ENCODE measurements at regions not wholly inside any gene's neighbourhood (a gene's known extent, or its start where the extent isn't known, plus 50 kb on each side); places are given as distances from the start of the nearest gene placed in this dataset.

DNA sequence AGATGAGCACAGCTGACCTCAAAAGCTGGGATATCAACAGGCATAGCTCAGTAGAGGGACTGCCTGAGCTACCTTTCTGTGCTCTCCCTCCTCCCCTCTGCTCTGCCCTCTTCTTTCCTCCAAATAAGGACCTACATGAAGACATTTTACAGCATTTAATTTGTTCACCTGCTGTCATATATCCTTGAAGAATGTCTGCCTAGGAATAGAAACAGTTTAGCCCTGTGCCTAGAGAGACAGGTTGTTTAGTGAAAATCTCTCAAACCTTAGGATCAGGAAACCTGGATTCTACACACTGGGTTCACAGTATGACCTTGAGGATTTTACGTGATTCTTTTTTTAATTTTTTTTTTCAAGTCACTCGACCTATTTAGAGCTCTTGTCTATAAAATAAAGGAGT is 213.0 kb upstream of the SETBP1 start:
- Histone ChIP-seq H3K27ac (ENCODE audit: low read depth in 1 of 2, low read length in 2 of 2) (no peak overlapping the region), H3K27me3 (ENCODE audit: control insufficient read depth in 1 of 2, insufficient read depth in 2 of 2, low read length in 1 of 2) (no peaks in the 10 kb centered on the region), H3K4me1 (ENCODE audit: control insufficient read depth in 1 of 2, insufficient read depth in 2 of 2, low read length in 2 of 2) (peaks cover 0 to 7% of the 10 kb centered on the region in 2 donors), H3K36me3 (ENCODE audit: control insufficient read depth in 1 of 2, insufficient read depth in 2 of 2, low read length in 1 of 2) (no peaks in the 10 kb centered on the region), H3K9me3 (ENCODE audit: control insufficient read depth, low read length) (no peaks in the 10 kb centered on the region), H3K4me3 (ENCODE audit: low read length in 2 of 2) (no peak overlapping the region)
- DNase-seq (no peak), ATAC-seq (ENCODE audit: low FRiP score) (no peak)
- intact Hi-C loops (cut with DNase I), result no loop called here
- WGBS, 2 donors, result 93 to 96% methylated on average over 2 of the region's 2 CpGs

DNA sequence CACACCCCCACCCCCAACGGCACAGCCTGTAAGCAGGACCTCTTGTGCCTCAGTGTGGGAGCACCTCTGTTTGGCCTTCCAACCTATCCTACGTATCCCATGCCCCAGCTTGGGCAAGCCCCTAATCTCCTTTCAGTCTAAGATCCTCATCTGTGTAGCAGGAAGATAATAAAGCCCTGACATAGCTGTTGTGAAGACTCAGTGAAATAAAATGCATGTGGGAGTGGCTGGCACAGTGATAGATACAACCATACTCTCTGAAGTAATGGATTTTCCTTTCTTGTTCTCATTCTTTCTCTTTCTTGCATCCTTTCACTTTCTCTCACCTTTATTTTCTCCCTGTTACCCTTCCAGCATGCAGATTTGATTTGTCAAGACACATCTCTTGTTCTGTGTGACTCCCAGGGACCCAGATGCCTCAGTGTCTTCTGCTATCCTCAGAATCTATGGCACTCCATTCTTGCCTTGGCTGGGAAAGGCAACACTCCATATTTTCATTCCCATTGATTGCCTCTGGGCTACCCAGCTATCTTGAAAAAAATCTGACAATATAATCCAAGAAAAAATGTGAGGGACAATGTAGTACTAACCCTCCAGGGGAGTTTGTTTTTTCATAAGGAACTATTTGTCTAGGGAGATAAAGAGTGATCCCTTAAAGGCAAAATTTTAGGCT is 207.2 kb upstream of the SETBP1 start:
- Histone ChIP-seq H3K4me1 (ENCODE audit: control insufficient read depth in 1 of 2, insufficient read depth in 2 of 2, low read length in 2 of 2) (no peaks in the 10 kb centered on the region), H3K9me3 (ENCODE audit: control insufficient read depth, low read length) (no peaks in the 10 kb centered on the region), H3K4me3 (ENCODE audit: low read length in 2 of 2) (no peak overlapping the region), H3K27me3 (ENCODE audit: control insufficient read depth in 1 of 2, insufficient read depth in 2 of 2, low read length in 1 of 2) (peaks cover 0 to 2% of the 10 kb centered on the region in 2 donors), H3K36me3 (ENCODE audit: control insufficient read depth in 1 of 2, insufficient read depth in 2 of 2, low read length in 1 of 2) (no peaks in the 10 kb centered on the region), H3K27ac (ENCODE audit: low read depth in 1 of 2, low read length in 2 of 2) (no peak overlapping the region)
- no peak for DNase-seq
- 81 to 82% methylated on average over 2 of the region's 2 CpGs for WGBS, 2 donors
- no peak for ATAC-seq (ENCODE audit: low FRiP score)
- intact Hi-C loops (cut with DNase I), result no loop called here

DNA sequence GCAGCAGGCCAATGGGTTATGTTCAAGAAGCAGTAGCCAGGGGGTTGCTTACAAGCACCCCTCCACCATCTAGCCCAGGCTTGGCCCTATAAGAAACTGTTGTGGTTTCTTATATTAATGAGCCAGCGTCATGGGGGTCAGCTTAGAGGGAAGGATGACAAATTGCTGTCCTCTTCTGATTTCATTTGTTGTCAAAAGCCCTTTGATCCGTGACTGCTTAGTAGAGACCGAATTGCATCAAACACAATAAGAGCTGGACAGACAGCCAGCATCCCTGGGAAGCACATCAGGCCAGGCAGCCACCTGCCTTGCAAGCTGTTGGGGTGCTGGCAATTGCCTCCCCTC is 206.6 kb upstream of the SETBP1 start:
- Histone ChIP-seq H3K27me3 (ENCODE audit: control insufficient read depth in 1 of 2, insufficient read depth in 2 of 2, low read length in 1 of 2) (peaks cover 0 to 2% of the 10 kb centered on the region in 2 donors), H3K9me3 (ENCODE audit: control insufficient read depth, low read length) (no peaks in the 10 kb centered on the region), H3K36me3 (ENCODE audit: control insufficient read depth in 1 of 2, insufficient read depth in 2 of 2, low read length in 1 of 2) (no peaks in the 10 kb centered on the region), H3K4me3 (ENCODE audit: low read length in 2 of 2) (no peak overlapping the region), H3K4me1 (ENCODE audit: control insufficient read depth in 1 of 2, insufficient read depth in 2 of 2, low read length in 2 of 2) (no peaks in the 10 kb centered on the region), H3K27ac (ENCODE audit: low read depth in 1 of 2, low read length in 2 of 2) (no peak overlapping the region)
- intact Hi-C loops (cut with DNase I), result no loop called here
- no peak for ATAC-seq (ENCODE audit: low FRiP score)
- 83 to 84% methylated on average over 3 of the region's 3 CpGs for WGBS, 2 donors
- DNase-seq, result no peak

DNA sequence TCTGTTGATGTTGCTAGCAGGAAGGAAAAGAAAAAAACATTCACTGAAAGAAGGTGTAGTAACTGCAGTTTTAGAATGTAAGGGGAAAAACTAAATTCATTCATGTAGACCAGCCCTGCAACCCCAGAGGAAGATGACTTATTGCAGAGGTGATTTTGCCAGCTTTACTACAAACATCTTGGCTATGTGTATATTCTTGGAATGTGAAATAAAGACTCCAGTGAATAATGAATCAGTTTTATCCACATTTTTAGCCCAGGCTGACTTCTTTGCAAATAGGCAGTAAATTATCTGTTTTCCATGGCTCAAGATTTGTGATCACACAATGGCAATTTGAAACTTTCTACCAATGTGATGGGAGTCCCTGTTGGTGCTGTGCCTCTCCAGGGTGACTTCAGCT is 206.1 kb upstream of the SETBP1 start:
- H3K4me3 ChIP-seq (ENCODE audit: low read length in 2 of 2), result no peak overlapping the region
- H3K4me1 ChIP-seq (ENCODE audit: control insufficient read depth in 1 of 2, insufficient read depth in 2 of 2, low read length in 2 of 2), result no peaks in the 10 kb centered on the region
- no peaks in the 10 kb centered on the region for H3K36me3 ChIP-seq (ENCODE audit: control insufficient read depth in 1 of 2, insufficient read depth in 2 of 2, low read length in 1 of 2)
- ATAC-seq (ENCODE audit: low FRiP score) (no peak), DNase-seq (no peak)
- intact Hi-C loops (cut with DNase I), result no loop called here
- no peaks in the 10 kb centered on the region for H3K9me3 ChIP-seq (ENCODE audit: control insufficient read depth, low read length)
- peaks cover 0 to 2% of the 10 kb centered on the region in 2 donors for H3K27me3 ChIP-seq (ENCODE audit: control insufficient read depth in 1 of 2, insufficient read depth in 2 of 2, low read length in 1 of 2)
- no peak overlapping the region for H3K27ac ChIP-seq (ENCODE audit: low read depth in 1 of 2, low read length in 2 of 2)

DNA sequence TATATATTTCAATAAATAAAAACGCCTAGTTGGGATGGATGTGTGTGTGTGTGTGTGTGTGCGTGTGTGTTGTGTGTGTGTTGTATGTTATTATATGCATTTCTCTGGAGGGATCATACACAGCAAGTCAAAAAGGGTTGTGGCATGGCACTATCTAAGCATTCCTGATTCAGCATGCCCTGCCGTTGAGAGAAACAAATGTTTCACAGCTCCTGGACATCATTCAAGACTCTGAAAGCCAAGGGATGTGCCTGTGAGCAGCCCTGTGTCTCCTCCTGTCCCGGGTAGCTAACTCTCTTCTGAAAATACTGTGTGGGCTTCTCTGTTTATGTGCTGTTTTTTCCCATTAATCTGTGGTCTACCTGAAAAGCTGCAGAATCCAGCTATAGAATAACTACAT is 197.9 kb upstream of the SETBP1 start:
- H3K27ac ChIP-seq (ENCODE audit: low read depth in 1 of 2, low read length in 2 of 2), result no peak overlapping the region
- H3K4me3 ChIP-seq (ENCODE audit: low read length in 2 of 2), result no peak overlapping the region

DNA sequence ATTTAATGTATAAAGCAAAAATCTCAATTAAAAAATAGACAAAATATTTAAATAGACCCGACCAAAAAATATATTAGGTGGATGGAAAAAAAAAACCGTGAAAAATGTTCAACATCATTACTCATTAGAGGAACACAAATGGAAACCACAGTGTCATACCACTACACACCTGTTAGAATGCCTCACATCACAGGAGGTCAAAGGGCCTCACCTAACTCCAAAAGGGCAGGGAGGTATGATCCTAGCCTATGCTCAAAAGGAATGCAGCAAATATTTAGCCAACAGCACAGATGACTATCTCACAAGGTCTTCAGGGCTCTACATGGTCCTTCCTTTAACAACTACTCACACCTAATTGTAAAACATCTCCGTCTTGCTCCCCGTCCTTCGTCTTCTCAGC is 185.5 kb upstream of the SETBP1 start:
- 96 to 97% methylated on average over 5 of the region's 5 CpGs for WGBS, 2 donors

More for the DNA sequence above, 197.9 kb upstream of the SETBP1 start:
- ATAC-seq (ENCODE audit: low FRiP score) (no peak), DNase-seq (no peak)
- intact Hi-C loops (cut with DNase I), result no loop called here
- Histone ChIP-seq H3K36me3 (ENCODE audit: control insufficient read depth in 1 of 2, insufficient read depth in 2 of 2, low read length in 1 of 2) (no peaks in the 10 kb centered on the region), H3K4me1 (ENCODE audit: control insufficient read depth in 1 of 2, insufficient read depth in 2 of 2, low read length in 2 of 2) (no peaks in the 10 kb centered on the region), H3K9me3 (ENCODE audit: control insufficient read depth, low read length) (no peaks in the 10 kb centered on the region), H3K27me3 (ENCODE audit: control insufficient read depth in 1 of 2, insufficient read depth in 2 of 2, low read length in 1 of 2) (peaks cover 0 to 2% of the 10 kb centered on the region in 2 donors)
- 61 to 67% methylated on average over 4 of the region's 4 CpGs for WGBS, 2 donors

DNA sequence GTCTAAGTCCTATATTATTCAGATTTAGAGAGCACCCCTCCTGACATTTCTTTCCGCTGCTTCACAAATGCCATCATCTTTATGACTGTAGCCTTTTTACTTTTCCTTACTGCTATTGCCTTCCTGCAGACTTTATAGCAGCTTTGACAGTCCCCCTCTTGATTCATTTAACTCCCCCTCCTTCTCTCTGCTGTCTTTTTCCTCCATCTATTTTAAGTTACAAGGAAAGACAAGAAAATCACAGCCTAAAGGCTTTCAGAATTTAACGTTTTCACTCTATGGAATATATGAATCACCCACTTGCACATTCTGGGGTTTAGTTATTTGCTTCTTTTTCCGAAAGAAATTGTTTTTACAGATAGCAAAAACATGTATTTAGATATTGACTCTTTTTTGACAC is 183.4 kb upstream of the SETBP1 start:
- Histone ChIP-seq H3K9me3 (ENCODE audit: control insufficient read depth, low read length) (no peaks in the 10 kb centered on the region), H3K27me3 (ENCODE audit: control insufficient read depth in 1 of 2, insufficient read depth in 2 of 2, low read length in 1 of 2) (no peaks in the 10 kb centered on the region), H3K27ac (ENCODE audit: low read depth in 1 of 2, low read length in 2 of 2) (no peak overlapping the region), H3K4me3 (ENCODE audit: low read length in 2 of 2) (no peak overlapping the region), H3K36me3 (ENCODE audit: control insufficient read depth in 1 of 2, insufficient read depth in 2 of 2, low read length in 1 of 2) (no peaks in the 10 kb centered on the region), H3K4me1 (ENCODE audit: control insufficient read depth in 1 of 2, insufficient read depth in 2 of 2, low read length in 2 of 2) (no peaks in the 10 kb centered on the region)
- DNase-seq (no peak), ATAC-seq (ENCODE audit: low FRiP score) (no peak)
- intact Hi-C loops (cut with DNase I), result no loop called here
- WGBS, 2 donors, result 44 to 46% methylated on average over 3 of the region's 3 CpGs

More for the DNA sequence above, 185.5 kb upstream of the SETBP1 start:
- H3K36me3 ChIP-seq (ENCODE audit: control insufficient read depth in 1 of 2, insufficient read depth in 2 of 2, low read length in 1 of 2), result no peaks in the 10 kb centered on the region
- no peaks in the 10 kb centered on the region for H3K27me3 ChIP-seq (ENCODE audit: control insufficient read depth in 1 of 2, insufficient read depth in 2 of 2, low read length in 1 of 2)
- intact Hi-C loops (cut with DNase I), result no loop called here
- no peak for ATAC-seq (ENCODE audit: low FRiP score)
- no peaks in the 10 kb centered on the region for H3K4me1 ChIP-seq (ENCODE audit: control insufficient read depth in 1 of 2, insufficient read depth in 2 of 2, low read length in 2 of 2)
- no peak overlapping the region for H3K27ac ChIP-seq (ENCODE audit: low read depth in 1 of 2, low read length in 2 of 2)
- H3K9me3 ChIP-seq (ENCODE audit: control insufficient read depth, low read length), result no peaks in the 10 kb centered on the region
- no peak overlapping the region for H3K4me3 ChIP-seq (ENCODE audit: low read length in 2 of 2)
- DNase-seq, result no peak

DNA sequence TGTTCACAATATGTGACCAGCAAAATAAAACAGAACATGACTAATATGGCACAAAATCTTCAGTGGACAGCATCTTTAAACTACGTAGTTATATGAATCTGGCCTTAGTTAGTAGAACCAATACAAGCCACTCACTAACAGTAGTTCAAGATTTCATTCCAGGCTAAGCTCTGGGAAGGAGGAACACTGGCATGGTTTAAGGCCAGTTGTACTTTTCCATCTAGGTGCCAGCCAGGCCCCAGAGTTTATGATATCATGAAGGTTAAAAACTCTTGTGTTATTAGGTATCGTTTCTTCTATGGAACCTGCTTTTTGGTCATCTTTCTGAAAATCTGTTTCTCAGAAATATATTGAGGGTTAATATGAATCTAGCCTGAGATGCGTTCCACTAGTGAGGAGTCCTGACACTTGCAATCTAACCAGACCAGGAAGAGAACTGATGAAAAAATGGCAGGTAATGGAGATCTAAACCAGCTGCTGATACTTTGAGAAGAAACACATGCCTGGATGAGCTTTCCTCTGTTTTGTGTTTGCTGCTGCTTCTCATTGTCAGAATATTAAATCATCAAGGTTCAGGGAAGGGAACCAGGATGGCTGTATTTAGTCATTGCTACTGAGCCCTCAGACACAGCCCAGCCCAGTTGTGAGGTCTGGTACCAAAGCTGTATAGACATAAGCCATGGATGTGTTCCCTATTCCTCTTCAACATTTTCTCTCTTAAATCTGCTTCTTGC is 182.8 kb upstream of the SETBP1 start:
- H3K9me3 ChIP-seq (ENCODE audit: control insufficient read depth, low read length), result no peaks in the 10 kb centered on the region
- DNase-seq, result no peak
- intact Hi-C loops (cut with DNase I), result no loop called here
- WGBS, 2 donors, result 73 to 78% methylated on average over 3 of the region's 3 CpGs
- H3K36me3 ChIP-seq (ENCODE audit: control insufficient read depth in 1 of 2, insufficient read depth in 2 of 2, low read length in 1 of 2), result no peaks in the 10 kb centered on the region
- H3K27me3 ChIP-seq (ENCODE audit: control insufficient read depth in 1 of 2, insufficient read depth in 2 of 2, low read length in 1 of 2), result no peaks in the 10 kb centered on the region
- H3K27ac ChIP-seq (ENCODE audit: low read depth in 1 of 2, low read length in 2 of 2), result no peak overlapping the region
- no peak overlapping the region for H3K4me3 ChIP-seq (ENCODE audit: low read length in 2 of 2)
- no peaks in the 10 kb centered on the region for H3K4me1 ChIP-seq (ENCODE audit: control insufficient read depth in 1 of 2, insufficient read depth in 2 of 2, low read length in 2 of 2)
- ATAC-seq (ENCODE audit: low FRiP score), result no peak

Measured in aorta (tissue), 5 donors.